DOHH2 (cell line): ENCODE measurements at regions not wholly inside any gene's neighbourhood (a gene's known extent, or its start where the extent isn't known, plus 50 kb on each side); places are given as distances from the start of the nearest gene placed in this dataset.

Experiments used
- CTCF ChIP-seq: fragments of 200-600 bp; sonication (generic); IDR thresholded peaks from one replicate; pipeline ENCODE4 v1.5.1; 2014; ENCODE audit warnings: antibody characterized with exemption, mild to moderate bottlenecking, low read depth, low read length; ENCODE audit not compliant: poor library complexity, severe bottlenecking
- EZH2phosphoT487 ChIP-seq: fragments of 200-600 bp; sonication (generic); IDR thresholded peaks from 2 replicates; pipeline ENCODE4 v1.6.1; 2017; ENCODE audit warnings: borderline replicate concordance, mild to moderate bottlenecking, antibody characterized with exemption, low read length, moderate library complexity, mixed read lengths

GRCh38 chr20:60754856-60755255, 497.2 kb upstream of the CDH4 start:
- TF ChIP-seq EZH2phosphoT487 (no peak), CTCF (no peak)
